GDM1 (cell line): ENCODE measurements at regions not wholly inside any gene's neighbourhood (a gene's known extent, or its start where the extent isn't known, plus 50 kb on each side); places are given as distances from the start of the nearest gene placed in this dataset.
"Not testable (repeated sequence)": the region's sequence is repeated elsewhere in the genome, so short reads cannot be mapped to it uniquely, and the experiment has no call there.

ENCODE experiments used
- DNase-seq: peaks from one replicate; lab custom pipeline; 2025; lab: John Stamatoyannopoulos, UW

- DNase-seq, result no peak
Observed at GRCh38 chr13:50417597-50417996, 402.4 kb downstream of the KCNRG start.

GRCh38 chr13:50419331-50419865 lies 404.2 kb downstream of the KCNRG start:
- DNase-seq, result no peak

- DNase-seq, result no peak
Observed at GRCh38 chr13:50419896-50420295, 404.7 kb downstream of the KCNRG start.

- no peak for DNase-seq
Observed at GRCh38 chr13:50420718-50421472, 405.7 kb downstream of the KCNRG start.

GRCh38 chr13:50421473-50422130 lies 406.4 kb downstream of the KCNRG start:
- no peak for DNase-seq

GRCh38 chr13:50422181-50423148 lies 407.2 kb downstream of the KCNRG start:
- no peak for DNase-seq

- no peak for DNase-seq
Observed at GRCh38 chr13:50424993-50425392, 409.7 kb downstream of the KCNRG start.

- no peak for DNase-seq
Observed at GRCh38 chr13:50425772-50426171, 410.5 kb downstream of the KCNRG start.

GRCh38 chr13:50426927-50427326 lies 411.7 kb downstream of the KCNRG start:
- DNase-seq, result no peak

GRCh38 chr13:50427511-50427910 lies 412.3 kb downstream of the KCNRG start:
- DNase-seq, result not testable (repeated sequence)

GRCh38 chr13:50428183-50428877 lies 413.1 kb downstream of the KCNRG start:
- no peak for DNase-seq

GRCh38 chr13:50435011-50435410 lies 408.5 kb downstream of the DLEU7 start:
- DNase-seq, result no peak

- no peak for DNase-seq
Observed at GRCh38 chr13:50437252-50437651, 406.2 kb downstream of the DLEU7 start.

GRCh38 chr13:50438351-50438750 lies 405.1 kb downstream of the DLEU7 start:
- no peak for DNase-seq

- no peak for DNase-seq
Observed at GRCh38 chr13:50441130-50441529, 402.4 kb downstream of the DLEU7 start.

GRCh38 chr13:50444726-50445125 lies 398.8 kb downstream of the DLEU7 start:
- no peak for DNase-seq

- DNase-seq, result no peak
Observed at GRCh38 chr13:50446611-50447010, 396.9 kb downstream of the DLEU7 start.

- DNase-seq, result no peak
Observed at GRCh38 chr13:50448535-50448998, 394.9 kb downstream of the DLEU7 start.

GRCh38 chr13:50449465-50449864 lies 394.0 kb downstream of the DLEU7 start:
- DNase-seq, result no peak

- no peak for DNase-seq
Observed at GRCh38 chr13:50450279-50450678, 393.2 kb downstream of the DLEU7 start.

GRCh38 chr13:50451609-50452008 lies 391.9 kb downstream of the DLEU7 start:
- no peak for DNase-seq
